ENCODE measurements at regions not wholly inside any gene's neighbourhood (a gene's known extent, or its start where the extent isn't known, plus 50 kb on each side); places are given as distances from the start of the nearest gene placed in this dataset.

DNA sequence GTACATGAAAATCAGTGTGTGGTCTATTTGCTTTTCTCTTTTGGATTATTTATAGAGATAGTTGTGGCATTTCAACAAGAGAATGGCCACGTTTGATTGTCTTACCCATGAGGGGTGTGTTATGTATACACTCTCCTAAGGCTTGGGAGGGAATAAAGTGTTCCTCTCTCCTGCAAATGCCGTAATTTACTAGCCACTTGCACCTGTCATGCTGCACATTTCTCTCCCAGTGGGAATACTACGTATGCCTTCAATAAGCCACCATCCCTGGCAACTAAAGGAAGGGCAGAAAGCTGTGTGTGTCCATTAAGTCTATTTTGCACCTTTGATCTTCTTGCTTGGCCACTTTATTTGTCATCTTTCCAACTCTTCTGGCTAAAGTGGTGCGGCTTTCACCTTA, 541.2 kb downstream of the QKI start:
- TF ChIP-seq, protein P1, sequence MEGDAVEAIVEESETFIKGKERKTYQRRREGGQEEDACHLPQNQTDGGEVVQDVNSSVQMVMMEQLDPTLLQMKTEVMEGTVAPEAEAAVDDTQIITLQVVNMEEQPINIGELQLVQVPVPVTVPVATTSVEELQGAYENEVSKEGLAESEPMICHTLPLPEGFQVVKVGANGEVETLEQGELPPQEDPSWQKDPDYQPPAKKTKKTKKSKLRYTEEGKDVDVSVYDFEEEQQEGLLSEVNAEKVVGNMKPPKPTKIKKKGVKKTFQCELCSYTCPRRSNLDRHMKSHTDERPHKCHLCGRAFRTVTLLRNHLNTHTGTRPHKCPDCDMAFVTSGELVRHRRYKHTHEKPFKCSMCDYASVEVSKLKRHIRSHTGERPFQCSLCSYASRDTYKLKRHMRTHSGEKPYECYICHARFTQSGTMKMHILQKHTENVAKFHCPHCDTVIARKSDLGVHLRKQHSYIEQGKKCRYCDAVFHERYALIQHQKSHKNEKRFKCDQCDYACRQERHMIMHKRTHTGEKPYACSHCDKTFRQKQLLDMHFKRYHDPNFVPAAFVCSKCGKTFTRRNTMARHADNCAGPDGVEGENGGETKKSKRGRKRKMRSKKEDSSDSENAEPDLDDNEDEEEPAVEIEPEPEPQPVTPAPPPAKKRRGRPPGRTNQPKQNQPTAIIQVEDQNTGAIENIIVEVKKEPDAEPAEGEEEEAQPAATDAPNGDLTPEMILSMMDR (IDR thresholded peaks at IDR 0.05; ENCODE audit: low read depth, low read length, missing control alignments), result no peak
- H3K4me3 ChIP-seq (ENCODE audit: low read depth, low read length), result no peak overlapping the region
- no peak overlapping the region for H3K27ac ChIP-seq
- DNase-seq, result no peak
- no peaks in the 10 kb centered on the region for H3K27me3 ChIP-seq (replicated peaks)
- in situ Hi-C loops (cut with HindIII; ENCODE audit: low pct_ligation_motif_present, low sequenced_read_pairs), result no loop called here
- no peaks in the 10 kb centered on the region for H3K36me3 ChIP-seq (replicated peaks)

DNA sequence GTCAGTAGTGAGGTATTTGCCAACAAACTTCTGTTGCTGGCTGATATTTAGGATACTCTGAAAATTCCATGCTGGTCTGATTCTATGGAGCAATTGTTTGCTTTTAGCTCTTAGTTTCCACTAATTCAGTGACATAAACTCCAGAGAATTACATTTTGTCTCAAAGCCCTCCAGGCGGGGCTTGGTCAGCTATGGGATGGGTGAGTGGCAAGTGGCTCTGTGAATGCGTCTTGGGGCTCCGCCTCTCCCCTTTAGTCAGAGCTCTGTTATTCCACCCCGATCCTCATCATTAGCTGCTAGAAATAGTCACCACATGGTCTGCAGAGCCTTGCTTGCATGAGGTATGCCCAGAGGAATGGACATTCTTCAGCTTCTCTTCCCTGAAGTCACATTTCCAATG, 540.6 kb downstream of the QKI start:
- Histone ChIP-seq H3K4me3 (ENCODE audit: low read depth, low read length) (no peak overlapping the region), H3K27ac (no peak overlapping the region), H3K36me3 (replicated peaks) (no peaks in the 10 kb centered on the region), H3K27me3 (replicated peaks) (no peaks in the 10 kb centered on the region)
- TF ChIP-seq, protein P1 (IDR thresholded peaks at IDR 0.05; ENCODE audit: low read depth, low read length, missing control alignments), result no peak
- peak; percentile 85 for DNase-seq
- in situ Hi-C loops (cut with HindIII; ENCODE audit: low pct_ligation_motif_present, low sequenced_read_pairs), result no loop called here

DNA sequence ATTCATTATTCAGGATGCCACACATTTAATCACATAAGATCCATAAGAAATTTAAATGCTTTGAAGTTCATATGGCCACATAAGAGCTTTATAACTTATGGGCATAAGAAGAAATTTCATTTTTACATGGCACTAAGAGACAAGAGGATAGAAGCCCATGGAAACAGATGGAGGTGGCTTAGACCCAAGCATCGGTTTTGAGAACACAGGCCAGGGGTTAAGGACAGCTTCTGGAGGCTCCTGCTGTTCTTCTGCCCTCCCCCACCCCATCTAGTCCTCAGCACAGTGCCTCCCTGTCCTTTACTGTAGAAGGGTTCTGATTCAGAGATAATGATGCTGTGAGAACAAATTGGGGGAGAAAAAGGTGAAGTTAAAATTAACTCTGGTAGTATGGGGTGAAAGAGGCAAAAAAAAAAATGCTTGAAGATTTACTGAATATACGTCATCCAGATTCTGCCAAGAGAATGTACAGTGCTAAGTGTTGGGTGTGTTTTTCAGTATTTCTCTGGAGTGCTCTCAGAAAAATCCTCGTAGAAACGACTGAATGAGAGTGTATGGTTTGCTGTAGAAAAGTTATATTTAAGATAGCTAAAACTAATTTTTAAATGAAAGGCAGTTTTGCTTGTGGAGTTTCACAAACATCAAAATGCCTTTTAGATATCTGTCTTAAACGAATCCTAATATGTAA, 539.7 kb downstream of the QKI start:
- Histone ChIP-seq H3K36me3 (replicated peaks) (no peaks in the 10 kb centered on the region), H3K4me3 (ENCODE audit: low read depth, low read length) (no peak overlapping the region), H3K27me3 (replicated peaks) (no peaks in the 10 kb centered on the region), H3K27ac (no peak overlapping the region)
- TF ChIP-seq, protein P1 (IDR thresholded peaks at IDR 0.05; ENCODE audit: low read depth, low read length, missing control alignments), result no peak
- in situ Hi-C loops (cut with HindIII; ENCODE audit: low pct_ligation_motif_present, low sequenced_read_pairs), result no loop called here
- DNase-seq, result no peak

DNA sequence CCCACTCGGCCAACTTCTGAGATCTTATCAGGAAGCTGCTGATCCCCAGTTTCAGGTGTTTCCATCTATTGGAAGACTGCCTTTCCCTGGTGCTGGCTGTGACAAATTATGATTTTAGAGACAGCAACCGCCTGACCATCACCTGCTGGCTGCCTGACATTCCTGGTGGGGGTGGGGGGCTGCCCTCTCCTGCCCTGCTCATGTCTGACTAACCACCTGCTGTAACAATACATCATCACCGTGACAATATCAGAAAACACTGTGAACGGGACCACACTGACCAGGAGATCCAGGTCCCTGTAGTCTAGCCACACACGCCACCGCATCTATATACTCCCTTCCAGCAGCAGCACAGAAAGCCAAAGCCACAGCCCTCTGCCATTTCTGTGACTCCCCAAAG, 537.5 kb downstream of the QKI start:
- Histone ChIP-seq H3K27ac (no peak overlapping the region), H3K4me3 (ENCODE audit: low read depth, low read length) (no peak overlapping the region), H3K36me3 (replicated peaks) (no peaks in the 10 kb centered on the region), H3K27me3 (replicated peaks) (no peaks in the 10 kb centered on the region)
- in situ Hi-C loops (cut with HindIII; ENCODE audit: low pct_ligation_motif_present, low sequenced_read_pairs), result no loop called here
- TF ChIP-seq, protein P1 (IDR thresholded peaks at IDR 0.05; ENCODE audit: low read depth, low read length, missing control alignments), result no peak
- DNase-seq, result no peak

DNA sequence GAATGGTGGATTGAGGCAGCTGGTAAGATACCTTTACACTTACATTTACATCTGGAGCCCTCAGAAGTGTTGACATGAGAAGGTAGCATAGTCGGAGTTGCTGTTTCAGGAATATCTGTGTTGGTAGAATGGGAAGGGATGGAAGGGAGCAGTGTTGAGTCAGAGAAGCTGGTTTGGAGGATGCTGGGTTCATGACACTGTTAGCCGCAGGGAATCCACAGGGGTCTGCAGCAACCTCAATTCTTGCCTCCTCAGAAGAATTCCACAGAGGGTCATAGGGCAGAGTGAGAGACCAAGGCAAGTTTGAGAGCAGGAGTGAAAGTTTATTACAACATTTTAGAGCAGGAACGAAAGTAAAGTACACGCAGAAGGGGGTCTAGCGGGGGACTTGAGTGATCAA, 536.8 kb downstream of the QKI start:
- Histone ChIP-seq H3K36me3 (replicated peaks) (no peaks in the 10 kb centered on the region), H3K27ac (no peak overlapping the region), H3K27me3 (replicated peaks) (no peaks in the 10 kb centered on the region), H3K4me3 (ENCODE audit: low read depth, low read length) (no peak overlapping the region)
- TF ChIP-seq, protein P1 (IDR thresholded peaks at IDR 0.05; ENCODE audit: low read depth, low read length, missing control alignments), result no peak
- no peak for DNase-seq
- in situ Hi-C loops (cut with HindIII; ENCODE audit: low pct_ligation_motif_present, low sequenced_read_pairs), result no loop called here

DNA sequence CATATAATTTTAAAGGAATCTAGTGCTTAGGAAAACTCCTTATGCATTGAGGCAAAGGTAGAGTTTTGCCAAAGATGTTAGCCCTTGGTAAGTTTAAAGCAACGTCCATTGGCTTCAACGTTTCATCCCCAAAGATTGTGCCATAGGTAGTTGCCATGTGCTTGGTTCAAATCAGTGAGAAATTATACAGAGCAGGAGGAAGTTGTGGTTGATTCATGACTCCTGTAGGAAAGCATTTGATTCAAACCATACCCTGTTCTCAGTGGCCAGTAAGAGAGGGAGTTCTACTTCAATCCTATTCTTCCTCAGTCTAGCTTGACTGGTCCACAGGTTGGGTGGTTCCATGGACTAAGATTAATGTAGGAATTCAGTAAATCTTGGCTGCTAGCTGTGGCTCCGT, 535.6 kb downstream of the QKI start:
- TF ChIP-seq, protein P1 (IDR thresholded peaks at IDR 0.05; ENCODE audit: low read depth, low read length, missing control alignments), result no peak
- in situ Hi-C loops (cut with HindIII; ENCODE audit: low pct_ligation_motif_present, low sequenced_read_pairs), result no loop called here
- no peaks in the 10 kb centered on the region for H3K36me3 ChIP-seq (replicated peaks)

More for the DNA sequence above, 535.6 kb downstream of the QKI start:
- Histone ChIP-seq H3K27ac (no peak overlapping the region), H3K4me3 (ENCODE audit: low read depth, low read length) (no peak overlapping the region), H3K27me3 (replicated peaks) (no peaks in the 10 kb centered on the region)
- DNase-seq, result peak; percentile 23

Measured in brain microvascular endothelial cell (primary cell).